Urinary bladder (tissue), 3 donors: ENCODE measurements at regions not wholly inside any gene's neighbourhood (a gene's known extent, or its start where the extent isn't known, plus 50 kb on each side); places are given as distances from the start of the nearest gene placed in this dataset.
"Not testable (repeated sequence)": the region's sequence is repeated elsewhere in the genome, so short reads cannot be mapped to it uniquely, and the experiment has no call there.

Experiments
- DNase-seq: peaks from one replicate; pipeline ENCODE4 v3.0.0-alpha.2; 2015; ENCODE audit errors: extremely low spot score
- H3K27ac ChIP-seq: one replicate; pipeline ENCODE4 v1.5.1; 2013; ENCODE audit warnings: low read depth, mild to moderate bottlenecking, moderate library complexity
- H3K36me3 ChIP-seq: one replicate; pipeline ENCODE4 v1.6.1; 2013; ENCODE audit warnings: mild to moderate bottlenecking, moderate library complexity; ENCODE audit not compliant: insufficient read depth
- H3K4me1 ChIP-seq: one replicate; pipeline ENCODE4 v1.6.1; 2013; ENCODE audit warnings: mild to moderate bottlenecking, moderate library complexity; ENCODE audit not compliant: insufficient read depth
- H3K4me3 ChIP-seq: one replicate; pipeline ENCODE4 v1.5.1; 2013; ENCODE audit warnings: low read depth, low read length
- WGBS: extraction: QIAGEN DNeasy Blood & Tissue Kit; methylation state at CpG from one replicate; pipeline ENCODE4 v1.1.7; 2013; 5-methylcytosine and 5-hydroxymethylcytosine counted together
- donor health status: healthy with polysubstance abuse.
- donor health status: healthy.

- Histone ChIP-seq H3K4me1 (no peaks in the 10 kb centered on the region), H3K36me3 (no peaks in the 10 kb centered on the region), H3K27ac (no peak overlapping the region), H3K4me3 (no peak overlapping the region)
- no peak for DNase-seq
- whole genome bisulfite sequencing, result 83% methylated on average over 3 of the region's 3 CpGs
Measured at GRCh38 chr12:127120851-127121250, 1146.1 kb upstream of the TMEM132C start.

GRCh38 chr12:127121494-127122084 is 1145.4 kb upstream of the TMEM132C start:
- Histone ChIP-seq H3K27ac (no peak overlapping the region), H3K4me3 (no peak overlapping the region), H3K36me3 (no peaks in the 10 kb centered on the region), H3K4me1 (no peaks in the 10 kb centered on the region)
- WGBS, result 51% methylated on average over 4 of the region's 4 CpGs
- DNase-seq, result no peak

GRCh38 chr12:127125607-127126259 is 1141.2 kb upstream of the TMEM132C start:
- Histone ChIP-seq H3K36me3 (no peaks in the 10 kb centered on the region), H3K4me3 (no peak overlapping the region), H3K27ac (no peak overlapping the region), H3K4me1 (no peaks in the 10 kb centered on the region)
- no peak for DNase-seq
- 74% methylated on average over 3 of the region's 3 CpGs for WGBS

- Histone ChIP-seq H3K27ac (no peak overlapping the region), H3K4me3 (no peak overlapping the region), H3K36me3 (no peaks in the 10 kb centered on the region), H3K4me1 (no peaks in the 10 kb centered on the region)
- no peak for DNase-seq
- 80% methylated on average over 2 of the region's 2 CpGs for WGBS
Measured at GRCh38 chr12:127126260-127126628, 1140.7 kb upstream of the TMEM132C start.

GRCh38 chr12:127127897-127128296 is 1139.1 kb upstream of the TMEM132C start:
- WGBS, result 73% methylated on average over 3 of the region's 3 CpGs
- Histone ChIP-seq H3K27ac (no peak overlapping the region), H3K36me3 (no peaks in the 10 kb centered on the region), H3K4me3 (no peak overlapping the region), H3K4me1 (no peaks in the 10 kb centered on the region)
- DNase-seq, result no peak

GRCh38 chr12:127130506-127131124 is 1136.4 kb upstream of the TMEM132C start:
- H3K4me1 ChIP-seq, result no peaks in the 10 kb centered on the region
- H3K27ac ChIP-seq, result no peak overlapping the region
- no peak for DNase-seq
- no peak overlapping the region for H3K4me3 ChIP-seq
- no peaks in the 10 kb centered on the region for H3K36me3 ChIP-seq
- WGBS, result 79% methylated on average over 11 of the region's 11 CpGs

GRCh38 chr12:127133675-127134335 is 1133.2 kb upstream of the TMEM132C start:
- no peak for DNase-seq
- Histone ChIP-seq H3K36me3 (no peaks in the 10 kb centered on the region), H3K4me1 (no peaks in the 10 kb centered on the region), H3K4me3 (no peak overlapping the region), H3K27ac (no peak overlapping the region)
- WGBS, result 73% methylated on average over 11 of the region's 11 CpGs

GRCh38 chr12:127140864-127141484 is 1126.0 kb upstream of the TMEM132C start:
- 88% methylated on average over 3 of the region's 3 CpGs for WGBS
- H3K4me1 ChIP-seq, result not testable (repeated sequence)

GRCh38 chr12:127143020-127143419 is 1124.0 kb upstream of the TMEM132C start:
- 87% methylated on average over 6 of the region's 6 CpGs for WGBS
- H3K4me3 ChIP-seq, result no peak overlapping the region
- H3K27ac ChIP-seq, result no peak overlapping the region
- H3K36me3 ChIP-seq, result no peaks in the 10 kb centered on the region
- H3K4me1 ChIP-seq, result peaks cover 2% of the 10 kb centered on the region
- no peak for DNase-seq

More at GRCh38 chr12:127140864-127141484, 1126.0 kb upstream of the TMEM132C start:
- not testable (repeated sequence) for H3K36me3 ChIP-seq, DNase-seq, H3K4me3 ChIP-seq, H3K27ac ChIP-seq

- Histone ChIP-seq H3K36me3 (no peaks in the 10 kb centered on the region), H3K27ac (no peak overlapping the region), H3K4me1 (peaks cover 2% of the 10 kb centered on the region), H3K4me3 (no peak overlapping the region)
- no peak for DNase-seq
- WGBS, result 93% methylated on average over 5 of the region's 5 CpGs
Measured at GRCh38 chr12:127144770-127145169, 1122.2 kb upstream of the TMEM132C start.

- Histone ChIP-seq H3K4me1 (peaks cover 2% of the 10 kb centered on the region), H3K4me3 (peak overlapping the region; percentile 38), H3K27ac (no peak overlapping the region), H3K36me3 (no peaks in the 10 kb centered on the region)
- 42% methylated on average over 6 of the region's 6 CpGs for WGBS
- DNase-seq, result no peak
Measured at GRCh38 chr12:127145241-127145928, 1121.6 kb upstream of the TMEM132C start.

- H3K4me1 ChIP-seq, result peaks cover 2% of the 10 kb centered on the region
- peak overlapping the region; percentile 38 for H3K4me3 ChIP-seq
- DNase-seq, result peak; percentile 72
- H3K36me3 ChIP-seq, result no peaks in the 10 kb centered on the region
- WGBS, result 19% methylated on average over 85 of the region's 85 CpGs
- no peak overlapping the region for H3K27ac ChIP-seq
Measured at GRCh38 chr12:127145929-127146789, 1120.8 kb upstream of the TMEM132C start.
